GM23338 (cell line): ENCODE measurements at regions not wholly inside any gene's neighbourhood (a gene's known extent, or its start where the extent isn't known, plus 50 kb on each side); places are given as distances from the start of the nearest gene placed in this dataset.

Experiments used
- CREB1 ChIP-seq: fragments of 250-450 bp; sonication (Bioruptor Pico); IDR thresholded peaks from 2 replicates; pipeline ENCODE4 v1.5.0; 2020; ENCODE audit warnings: low read depth, mild to moderate bottlenecking, moderate library complexity
- CTCF ChIP-seq, 2 experiments: fragments of 200-600 bp in 1 of 2; sonication (generic) in 1 of 2; conservative IDR thresholded peaks; 2 replicates each; pipeline versions ENCODE4 v1.5.1 to v1.6.1; 2016 to 2017; ENCODE audit warnings: antibody characterized with exemption in 2 of 2, low read depth in 2 of 2, mild to moderate bottlenecking in 2 of 2, moderate library complexity in 1 of 2
- EZH2 ChIP-seq: fragments of 200-600 bp; sonication (generic); IDR thresholded peaks from one replicate; pipeline ENCODE4 v1.8.0; 2017; ENCODE audit warnings: antibody characterized with exemption, mild to moderate bottlenecking, low read depth; ENCODE audit not compliant: unreplicated experiment
- EZH2phosphoT487 ChIP-seq: fragments of 200-600 bp; sonication (generic); IDR thresholded peaks from one replicate; pipeline ENCODE4 v1.8.1; 2018; ENCODE audit warnings: antibody characterized with exemption; ENCODE audit not compliant: unreplicated experiment
- POLR2AphosphoS5 ChIP-seq: IDR thresholded peaks from 2 replicates; pipeline ENCODE4 v1.6.1; 2016; ENCODE audit warnings: antibody characterized with exemption, low read depth
- STAT1 ChIP-seq: IDR thresholded peaks from one replicate; pipeline ENCODE4 v1.6.1; 2016; ENCODE audit warnings: antibody characterized with exemption; ENCODE audit not compliant: unreplicated experiment
- TF ChIP-seq, protein P1 (sequence below): IDR thresholded peaks from one replicate; pipeline ENCODE4 v1.6.1; 2018; ENCODE audit warnings: antibody characterized with exemption; ENCODE audit not compliant: unreplicated experiment

- TF ChIP-seq STAT1 (no peak), CTCF (conservative IDR thresholded peaks at IDR 0.05; ENCODE audit: low read depth in 2 of 2) (no peak), EZH2 (no peak), POLR2AphosphoS5 (no peak), EZH2phosphoT487 (no peak), CREB1 (CRISPR knock-in tag) (no peak)
- TF ChIP-seq, protein P1, sequence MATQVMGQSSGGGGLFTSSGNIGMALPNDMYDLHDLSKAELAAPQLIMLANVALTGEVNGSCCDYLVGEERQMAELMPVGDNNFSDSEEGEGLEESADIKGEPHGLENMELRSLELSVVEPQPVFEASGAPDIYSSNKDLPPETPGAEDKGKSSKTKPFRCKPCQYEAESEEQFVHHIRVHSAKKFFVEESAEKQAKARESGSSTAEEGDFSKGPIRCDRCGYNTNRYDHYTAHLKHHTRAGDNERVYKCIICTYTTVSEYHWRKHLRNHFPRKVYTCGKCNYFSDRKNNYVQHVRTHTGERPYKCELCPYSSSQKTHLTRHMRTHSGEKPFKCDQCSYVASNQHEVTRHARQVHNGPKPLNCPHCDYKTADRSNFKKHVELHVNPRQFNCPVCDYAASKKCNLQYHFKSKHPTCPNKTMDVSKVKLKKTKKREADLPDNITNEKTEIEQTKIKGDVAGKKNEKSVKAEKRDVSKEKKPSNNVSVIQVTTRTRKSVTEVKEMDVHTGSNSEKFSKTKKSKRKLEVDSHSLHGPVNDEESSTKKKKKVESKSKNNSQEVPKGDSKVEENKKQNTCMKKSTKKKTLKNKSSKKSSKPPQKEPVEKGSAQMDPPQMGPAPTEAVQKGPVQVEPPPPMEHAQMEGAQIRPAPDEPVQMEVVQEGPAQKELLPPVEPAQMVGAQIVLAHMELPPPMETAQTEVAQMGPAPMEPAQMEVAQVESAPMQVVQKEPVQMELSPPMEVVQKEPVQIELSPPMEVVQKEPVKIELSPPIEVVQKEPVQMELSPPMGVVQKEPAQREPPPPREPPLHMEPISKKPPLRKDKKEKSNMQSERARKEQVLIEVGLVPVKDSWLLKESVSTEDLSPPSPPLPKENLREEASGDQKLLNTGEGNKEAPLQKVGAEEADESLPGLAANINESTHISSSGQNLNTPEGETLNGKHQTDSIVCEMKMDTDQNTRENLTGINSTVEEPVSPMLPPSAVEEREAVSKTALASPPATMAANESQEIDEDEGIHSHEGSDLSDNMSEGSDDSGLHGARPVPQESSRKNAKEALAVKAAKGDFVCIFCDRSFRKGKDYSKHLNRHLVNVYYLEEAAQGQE = no peak
Measured at GRCh38 chr20:50328222-50328979, 137.8 kb downstream of the CEBPB start.
